Cardiac fibroblast (primary cell): ENCODE measurements at regions not wholly inside any gene's neighbourhood (a gene's known extent, or its start where the extent isn't known, plus 50 kb on each side); places are given as distances from the start of the nearest gene placed in this dataset.

Source experiments
- DNase-seq, 2 donors: peaks; one replicate each; pipeline versions ENCODE4 v3.0.0 to v3.0.0-alpha.2; 2010; ENCODE audit warnings: low read depth in 2 of 2
- H3K4me3 ChIP-seq, 2 donors: replicated peaks in 1 of 2; 1 replicate in 1 of 2; 2 replicates in 1 of 2; pipeline ENCODE4 v1.5.1; 2011; ENCODE audit warnings: low read depth in 2 of 2, low read length in 2 of 2, mild to moderate bottlenecking in 2 of 2, moderate library complexity in 1 of 2
- TF ChIP-seq, protein P1 (sequence below): IDR thresholded peaks from one replicate; pipeline ENCODE4 v1.5.1; 2011; ENCODE audit warnings: low read depth, mild to moderate bottlenecking, low read length, inconsistent platforms

DNA sequence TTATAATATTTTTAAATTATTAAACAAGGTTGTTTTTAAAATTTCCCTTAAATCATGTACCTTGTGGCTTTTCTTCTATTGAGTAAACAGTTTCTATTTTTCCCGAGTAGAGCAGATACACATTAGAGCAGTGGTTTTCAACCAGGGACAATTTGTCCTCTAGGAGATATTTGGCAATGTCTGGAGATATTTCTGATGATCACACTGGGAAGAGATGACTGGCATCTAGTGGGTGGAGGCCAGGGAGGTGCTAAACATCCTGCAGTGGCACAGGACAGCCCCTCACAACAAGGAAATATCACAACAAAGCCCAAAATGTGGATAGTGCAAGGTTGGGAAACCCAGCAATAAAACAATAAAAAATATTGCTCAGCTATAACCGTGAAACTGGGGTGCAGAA is 113.0 kb upstream of the PTPRG start:
- H3K4me3 ChIP-seq, result no peak overlapping the region
- peak; percentile 20 to 23 for DNase-seq
- TF ChIP-seq, protein P1, sequence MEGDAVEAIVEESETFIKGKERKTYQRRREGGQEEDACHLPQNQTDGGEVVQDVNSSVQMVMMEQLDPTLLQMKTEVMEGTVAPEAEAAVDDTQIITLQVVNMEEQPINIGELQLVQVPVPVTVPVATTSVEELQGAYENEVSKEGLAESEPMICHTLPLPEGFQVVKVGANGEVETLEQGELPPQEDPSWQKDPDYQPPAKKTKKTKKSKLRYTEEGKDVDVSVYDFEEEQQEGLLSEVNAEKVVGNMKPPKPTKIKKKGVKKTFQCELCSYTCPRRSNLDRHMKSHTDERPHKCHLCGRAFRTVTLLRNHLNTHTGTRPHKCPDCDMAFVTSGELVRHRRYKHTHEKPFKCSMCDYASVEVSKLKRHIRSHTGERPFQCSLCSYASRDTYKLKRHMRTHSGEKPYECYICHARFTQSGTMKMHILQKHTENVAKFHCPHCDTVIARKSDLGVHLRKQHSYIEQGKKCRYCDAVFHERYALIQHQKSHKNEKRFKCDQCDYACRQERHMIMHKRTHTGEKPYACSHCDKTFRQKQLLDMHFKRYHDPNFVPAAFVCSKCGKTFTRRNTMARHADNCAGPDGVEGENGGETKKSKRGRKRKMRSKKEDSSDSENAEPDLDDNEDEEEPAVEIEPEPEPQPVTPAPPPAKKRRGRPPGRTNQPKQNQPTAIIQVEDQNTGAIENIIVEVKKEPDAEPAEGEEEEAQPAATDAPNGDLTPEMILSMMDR, result no peak

- no peak for DNase-seq
- TF ChIP-seq, protein P1, result no peak
- H3K4me3 ChIP-seq, result no peak overlapping the region
Measured at GRCh38 chr3:61449327-61450040, 111.9 kb upstream of the PTPRG start.

DNA sequence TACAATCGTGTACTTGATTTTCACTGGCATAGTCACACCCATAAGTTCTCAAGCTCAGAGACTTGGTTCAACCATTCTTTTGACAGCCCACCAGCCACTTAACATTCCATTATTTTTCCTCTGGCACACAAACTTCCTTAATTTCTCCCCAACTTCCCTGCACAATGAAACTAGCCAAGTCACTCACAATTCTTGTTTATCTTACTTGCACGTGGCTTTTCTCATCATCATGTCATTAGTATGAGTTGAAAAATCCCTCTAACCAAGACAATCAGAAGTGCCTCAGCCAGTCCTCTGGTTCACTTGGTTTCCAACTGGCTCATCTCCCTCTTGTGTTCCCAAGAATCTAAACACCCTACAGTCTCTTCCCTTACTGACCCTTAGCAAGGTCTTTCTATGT is 110.5 kb upstream of the PTPRG start:
- H3K4me3 ChIP-seq, result no peak overlapping the region
- TF ChIP-seq, protein P1, result no peak

DNA sequence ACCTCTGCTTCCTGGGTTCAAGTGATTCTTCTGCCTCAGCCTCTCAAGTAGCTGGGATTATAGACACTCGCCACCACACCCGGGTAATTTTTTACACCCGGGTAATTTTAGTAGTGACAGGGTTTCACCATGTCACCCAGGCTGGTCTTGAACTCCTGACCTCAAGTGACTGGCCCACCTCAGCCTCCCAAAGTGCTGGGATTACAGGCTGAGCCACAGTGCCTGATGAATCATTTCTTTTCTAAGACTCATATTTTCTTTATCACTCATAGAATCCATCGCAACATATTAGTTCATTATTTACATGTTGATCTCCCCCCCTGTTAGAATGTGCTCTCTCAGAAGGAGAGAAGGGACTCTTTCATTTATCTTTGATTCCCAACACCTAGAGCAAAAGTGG is 109.5 kb upstream of the PTPRG start:
- DNase-seq, result peak in 1 of 2 donors; percentile 39
- no peak overlapping the region for H3K4me3 ChIP-seq
- TF ChIP-seq, protein P1, result no peak

More for the DNA sequence above, 110.5 kb upstream of the PTPRG start:
- no peak for DNase-seq

- no peak overlapping the region for H3K4me3 ChIP-seq
- peak; percentile 26 to 34 for DNase-seq
- TF ChIP-seq, protein P1, result no peak
Measured at GRCh38 chr3:61452535-61453090, 108.8 kb upstream of the PTPRG start.

- peak in 1 of 2 donors; percentile 27 for DNase-seq
- TF ChIP-seq, protein P1, result no peak
- H3K4me3 ChIP-seq, result no peak overlapping the region
Measured at GRCh38 chr3:61454006-61454585, 107.3 kb upstream of the PTPRG start.
